ENCODE measurements at regions not wholly inside any gene's neighbourhood (a gene's known extent, or its start where the extent isn't known, plus 50 kb on each side); places are given as distances from the start of the nearest gene placed in this dataset.

DNA sequence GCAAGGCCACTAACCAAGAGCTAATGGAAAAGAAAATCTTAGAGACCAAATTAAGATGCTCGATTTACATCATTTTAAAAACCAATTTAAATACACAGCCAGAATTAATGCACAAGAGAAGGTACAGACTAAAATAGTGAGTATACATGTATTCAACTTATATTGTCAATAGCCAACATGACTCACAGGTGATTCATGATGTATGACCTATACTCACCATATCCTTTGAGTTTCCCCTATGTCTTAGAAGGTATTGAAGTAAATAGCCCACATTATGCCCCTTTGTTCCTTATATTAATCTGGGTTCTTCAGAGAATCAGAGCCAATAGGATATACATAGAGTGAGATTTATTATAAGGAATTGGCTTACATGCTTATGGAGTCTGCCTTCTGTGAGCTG, 97.5 kb upstream of the ANO3 start:
- TF ChIP-seq CTCF (optimal IDR thresholded peaks at IDR 0.05 in 1 of 3, IDR thresholded peaks at IDR 0.05 in 1 of 3, conservative IDR thresholded peaks at IDR 0.05 in 1 of 3; ENCODE audit: extremely low read depth in 1 of 3, insufficient read depth in 2 of 3, low read length in 3 of 3) (no peak), EZH2 (IDR thresholded peaks at IDR 0.05; ENCODE audit: low read length) (no peak)

Measured in keratinocyte (primary cell).